SU-DHL-6 (cell line): ENCODE measurements at regions not wholly inside any gene's neighbourhood (a gene's known extent, or its start where the extent isn't known, plus 50 kb on each side); places are given as distances from the start of the nearest gene placed in this dataset.

Experiments used
- H2AFZ ChIP-seq: fragments of 200-600 bp; sonication (generic); 2 replicates; pipeline ENCODE4 v1.6.1; 2014; ENCODE audit warnings: low read depth, mild to moderate bottlenecking, moderate library complexity, mixed read lengths, antibody characterized with exemption, low read length; ENCODE audit not compliant: severe bottlenecking
- H3F3A ChIP-seq: fragments of 200-600 bp; shearing (Covaris generic); 2 replicates; pipeline ENCODE4 v1.6.0; 2016; ENCODE audit warnings: antibody characterized with exemption, mild to moderate bottlenecking; ENCODE audit not compliant: insufficient read depth
- H3K27ac ChIP-seq: fragments of 200-600 bp; sonication (generic); 2 replicates; pipeline ENCODE4 v1.5.1; 2016; ENCODE audit warnings: low read depth, mild to moderate bottlenecking, low read length, moderate library complexity, mixed read lengths
- H3K27me3 ChIP-seq: fragments of 200-600 bp; sonication (generic), shearing (Covaris generic); 2 replicates; pipeline ENCODE4 v1.6.0; 2014; ENCODE audit warnings: mild to moderate bottlenecking, low read length
- H3K36me3 ChIP-seq: fragments of 200-600 bp; sonication (generic); 2 replicates; pipeline ENCODE4 v1.6.1; 2014; ENCODE audit warnings: mild to moderate bottlenecking, low read length, mixed read lengths
- H3K4me2 ChIP-seq: fragments of 300-600, 200-600 bp; shearing (Covaris generic), sonication (generic); 2 replicates; pipeline ENCODE4 v1.6.0; 2014; ENCODE audit warnings: low read length, low read depth, mild to moderate bottlenecking; ENCODE audit not compliant: poor library complexity, severe bottlenecking
- H3K4me3 ChIP-seq: fragments of 200-600 bp; sonication (generic); 2 replicates; pipeline ENCODE4 v1.5.1; 2014; ENCODE audit warnings: antibody characterized with exemption, low read length, mild to moderate bottlenecking, mixed read lengths; ENCODE audit not compliant: insufficient read depth, poor library complexity, severe bottlenecking
- H3K79me2 ChIP-seq: fragments of 200-600 bp; sonication (generic); 2 replicates; pipeline ENCODE4 v1.6.1; 2014; ENCODE audit warnings: mild to moderate bottlenecking, low read length, moderate library complexity; ENCODE audit not compliant: insufficient read depth
- H3K9ac ChIP-seq: fragments of 200-600 bp; sonication (generic); 2 replicates; pipeline ENCODE4 v1.7.0; 2014; ENCODE audit warnings: mild to moderate bottlenecking, low read length
- H3K9me2 ChIP-seq: fragments of 200-600 bp; sonication (generic); replicated peaks from 2 replicates; pipeline ENCODE4 v1.6.1; 2014; ENCODE audit warnings: low read length; ENCODE audit not compliant: insufficient read depth
- H3K9me3 ChIP-seq: fragments of 200-600 bp; sonication (generic); 2 replicates; pipeline ENCODE4 v1.6.1; 2014; ENCODE audit warnings: low read length, mixed read lengths; ENCODE audit not compliant: insufficient read depth
- H4K20me1 ChIP-seq: fragments of 200-600 bp; sonication (generic); 2 replicates; pipeline ENCODE4 v1.6.1; 2014; ENCODE audit warnings: low read depth, mild to moderate bottlenecking, antibody characterized with exemption, low read length, moderate library complexity, mixed read lengths
- CTCF ChIP-seq: fragments of 200-600 bp; sonication (generic); IDR thresholded peaks from one replicate; pipeline ENCODE4 v1.5.1; 2017; ENCODE audit warnings: antibody characterized with exemption, mild to moderate bottlenecking, low read length, moderate library complexity; ENCODE audit not compliant: insufficient read depth, poor library complexity, severe bottlenecking
- EZH2phosphoT487 ChIP-seq: fragments of 200-600 bp; sonication (generic), shearing (Covaris generic); conservative IDR thresholded peaks from 2 replicates; pipeline ENCODE4 v1.6.1; 2018; ENCODE audit warnings: mild to moderate bottlenecking, antibody characterized with exemption, low read length, moderate library complexity, mixed read lengths

GRCh38 chrX:69307756-69308155, 142.5 kb upstream of the PJA1 start:
- no peak overlapping the region for H3K9ac ChIP-seq
- H3K36me3 ChIP-seq: no peaks in the 10 kb centered on the region
- no peaks in the 10 kb centered on the region for H3K79me2 ChIP-seq
- H3K27ac ChIP-seq: no peak overlapping the region
- TF ChIP-seq EZH2phosphoT487 (no peak), CTCF (no peak)
- H4K20me1 ChIP-seq: no peaks in the 10 kb centered on the region
- no peaks in the 10 kb centered on the region for H3K9me2 ChIP-seq
- no peak overlapping the region for H2AFZ ChIP-seq
- no peaks in the 10 kb centered on the region for H3K9me3 ChIP-seq
- H3K4me2 ChIP-seq: no peak overlapping the region
- no peak overlapping the region for H3K4me3 ChIP-seq
- H3F3A ChIP-seq: no peaks in the 10 kb centered on the region
- H3K27me3 ChIP-seq: no peaks in the 10 kb centered on the region

DNA sequence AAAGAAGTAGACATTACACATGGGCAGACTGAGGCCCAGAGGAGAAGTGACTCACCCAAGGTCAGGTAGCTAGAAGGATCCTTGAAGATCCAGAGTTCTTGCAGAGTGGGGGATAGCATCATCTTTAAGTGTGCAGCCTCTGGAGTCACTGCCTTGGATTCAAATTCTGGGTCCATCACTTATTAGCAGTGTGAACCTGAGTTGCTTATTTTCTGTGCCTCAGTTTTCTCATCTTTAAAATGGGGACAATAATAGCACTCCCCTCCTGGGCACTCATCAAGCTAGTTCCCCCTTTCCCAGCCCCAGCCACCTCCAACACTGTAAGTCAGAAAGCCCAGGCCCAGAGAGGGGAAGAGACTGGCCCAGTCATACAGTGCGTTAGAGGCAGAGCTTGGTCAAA, 141.8 kb upstream of the PJA1 start:
- Histone ChIP-seq H3K27me3 (no peaks in the 10 kb centered on the region), H3K27ac (no peak overlapping the region), H3K79me2 (no peaks in the 10 kb centered on the region), H3K4me3 (no peak overlapping the region), H4K20me1 (no peaks in the 10 kb centered on the region), H2AFZ (no peak overlapping the region), H3K9me2 (no peaks in the 10 kb centered on the region), H3K36me3 (no peaks in the 10 kb centered on the region), H3K9ac (no peak overlapping the region), H3F3A (no peaks in the 10 kb centered on the region), H3K9me3 (no peaks in the 10 kb centered on the region), H3K4me2 (no peak overlapping the region)
- TF ChIP-seq CTCF (no peak), EZH2phosphoT487 (no peak)

DNA sequence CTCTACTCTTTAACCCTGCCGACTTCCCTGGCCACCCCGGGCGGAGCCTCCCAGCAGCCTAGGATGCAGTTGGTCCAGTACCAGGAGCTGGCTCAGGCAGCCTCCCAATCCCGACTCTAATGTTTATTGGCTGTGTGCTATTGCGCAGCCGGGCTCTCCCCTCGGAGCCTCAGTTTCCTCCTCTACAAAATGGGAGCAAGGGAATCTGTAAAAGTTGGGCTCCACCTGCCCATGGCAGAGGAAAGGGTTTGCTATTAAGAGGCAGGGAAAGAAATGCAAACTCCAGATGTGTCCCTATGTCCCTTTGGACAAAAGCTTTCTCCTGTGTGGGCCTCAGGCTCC, 140.8 kb upstream of the PJA1 start:
- Histone ChIP-seq H3F3A (no peaks in the 10 kb centered on the region), H3K9ac (no peak overlapping the region), H3K4me2 (no peak overlapping the region), H3K79me2 (no peaks in the 10 kb centered on the region), H3K9me2 (no peaks in the 10 kb centered on the region), H3K36me3 (no peaks in the 10 kb centered on the region), H3K4me3 (no peak overlapping the region), H3K27ac (no peak overlapping the region), H3K27me3 (no peaks in the 10 kb centered on the region), H4K20me1 (no peaks in the 10 kb centered on the region), H3K9me3 (no peaks in the 10 kb centered on the region), H2AFZ (no peak overlapping the region)
- TF ChIP-seq CTCF: no peak
- no peak for TF ChIP-seq EZH2phosphoT487
